Mesothelial cell of epicardium (in vitro differentiated cells): ENCODE measurements at regions not wholly inside any gene's neighbourhood (a gene's known extent, or its start where the extent isn't known, plus 50 kb on each side); places are given as distances from the start of the nearest gene placed in this dataset.
"Not testable (repeated sequence)": the region's sequence is repeated elsewhere in the genome, so short reads cannot be mapped to it uniquely, and the experiment has no call there.

Source experiments
- DNase-seq, 2 experiments: peaks; one replicate each; pipeline ENCODE4 v3.0.0; 2021; ENCODE audit warnings: low spot score in 2 of 2; ENCODE audit not compliant: unreplicated experiment in 2 of 2
- H3K27ac Mint-ChIP-seq: 2 replicates; pipeline ENCODE4 v1.8.0; 2021; ENCODE audit warnings: mixed read lengths
- H3K27me3 Mint-ChIP-seq: 2 replicates; pipeline ENCODE4 v1.8.0; 2021; ENCODE audit warnings: low read depth, mixed read lengths
- H3K36me3 Mint-ChIP-seq: 2 replicates; pipeline ENCODE4 v1.8.0; 2021; ENCODE audit warnings: mixed read lengths
- H3K4me1 Mint-ChIP-seq: 2 replicates; pipeline ENCODE4 v1.8.0; 2021; ENCODE audit warnings: mixed read lengths
- H3K4me3 Mint-ChIP-seq: 2 replicates; pipeline ENCODE4 v1.8.0; 2021; ENCODE audit warnings: mild to moderate bottlenecking, moderate library complexity, mixed read lengths
- H3K9me3 Mint-ChIP-seq: 2 replicates; pipeline ENCODE4 v1.8.0; 2021; ENCODE audit warnings: mixed read lengths
- CTCF ChIP-seq: fragments of 200-600 bp; sonication (generic); IDR thresholded peaks from one replicate; pipeline ENCODE4 v1.5.0; 2021; ENCODE audit warnings: antibody characterized with exemption; ENCODE audit not compliant: unreplicated experiment

- H3K27ac Mint-ChIP-seq, result no peak overlapping the region
- H3K36me3 Mint-ChIP-seq, result no peaks in the 10 kb centered on the region
- H3K9me3 Mint-ChIP-seq, result peaks cover 7% of the 10 kb centered on the region
- H3K27me3 Mint-ChIP-seq, result peaks cover 50% of the 10 kb centered on the region
- no peaks in the 10 kb centered on the region for H3K4me1 Mint-ChIP-seq
- H3K4me3 Mint-ChIP-seq, result no peak overlapping the region
- no peak for DNase-seq
- no peak for TF ChIP-seq CTCF
Measured at GRCh38 chr16:51236583-51236982, 85.5 kb upstream of the SALL1 start.

DNA sequence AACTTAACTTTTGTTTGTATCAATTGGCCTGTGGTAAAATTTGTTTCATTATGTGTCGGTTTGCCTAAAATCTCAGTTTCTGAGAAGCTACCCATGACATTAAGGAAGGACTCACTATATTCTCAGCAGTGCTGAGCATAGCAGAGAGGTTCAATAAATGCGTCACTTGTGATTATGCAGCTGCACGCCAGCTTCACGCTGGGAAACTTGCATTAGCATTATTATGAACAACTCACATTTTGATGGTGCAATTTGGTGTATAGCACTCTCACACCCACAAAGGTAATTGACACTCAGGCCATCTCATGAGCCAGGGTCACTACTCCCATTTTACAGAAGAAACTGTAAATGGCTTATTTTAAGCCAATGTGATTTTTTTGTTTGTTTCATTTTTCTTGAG is 80.6 kb upstream of the SALL1 start:
- no peaks in the 10 kb centered on the region for H3K9me3 Mint-ChIP-seq
- H3K27ac Mint-ChIP-seq, result no peak overlapping the region
- H3K36me3 Mint-ChIP-seq, result no peaks in the 10 kb centered on the region
- no peak for TF ChIP-seq CTCF
- peaks cover 43% of the 10 kb centered on the region for H3K27me3 Mint-ChIP-seq
- no peaks in the 10 kb centered on the region for H3K4me1 Mint-ChIP-seq
- no peak overlapping the region for H3K4me3 Mint-ChIP-seq
- DNase-seq, result no peak

GRCh38 chr16:51230035-51230434 is 79.0 kb upstream of the SALL1 start:
- not testable (repeated sequence) for H3K4me1 Mint-ChIP-seq, H3K36me3 Mint-ChIP-seq, H3K27ac Mint-ChIP-seq, DNase-seq, H3K4me3 Mint-ChIP-seq, H3K9me3 Mint-ChIP-seq
- H3K27me3 Mint-ChIP-seq, result peaks cover 38% of the 10 kb centered on the region

GRCh38 chr16:51228097-51228659 is 77.1 kb upstream of the SALL1 start:
- TF ChIP-seq CTCF, result no peak
- Mint-ChIP-seq H3K4me1 (no peaks in the 10 kb centered on the region), H3K27ac (no peak overlapping the region), H3K36me3 (no peaks in the 10 kb centered on the region), H3K27me3 (peaks cover 24% of the 10 kb centered on the region), H3K4me3 (no peak overlapping the region), H3K9me3 (no peaks in the 10 kb centered on the region)
- no peak for DNase-seq

GRCh38 chr16:51225878-51226277 is 74.8 kb upstream of the SALL1 start:
- no peaks in the 10 kb centered on the region for H3K4me1 Mint-ChIP-seq
- no peak for DNase-seq
- H3K4me3 Mint-ChIP-seq, result no peak overlapping the region
- H3K36me3 Mint-ChIP-seq, result no peaks in the 10 kb centered on the region
- no peaks in the 10 kb centered on the region for H3K9me3 Mint-ChIP-seq
- peaks cover 20% of the 10 kb centered on the region for H3K27me3 Mint-ChIP-seq
- H3K27ac Mint-ChIP-seq, result no peak overlapping the region
- no peak for TF ChIP-seq CTCF

DNA sequence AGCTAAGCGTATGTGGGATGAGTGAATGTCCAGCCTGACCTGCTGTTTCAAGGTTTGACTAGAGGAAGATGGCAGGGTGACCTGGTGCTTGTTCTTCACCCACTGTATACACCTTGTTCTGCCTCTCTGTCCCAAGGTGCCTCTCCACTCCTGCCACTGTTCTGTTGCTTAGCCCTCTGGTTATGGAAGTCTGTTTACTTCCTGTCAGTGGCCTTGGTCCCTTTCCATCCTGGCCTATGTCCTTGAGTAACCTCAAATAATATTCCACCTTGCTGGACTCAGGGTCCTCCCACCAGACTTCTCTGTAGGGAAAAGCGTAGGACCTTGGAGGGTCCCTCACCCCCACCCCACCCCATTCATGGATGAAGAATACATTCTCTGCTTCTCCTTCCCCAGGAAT is 73.2 kb upstream of the SALL1 start:
- H3K4me1 Mint-ChIP-seq, result no peaks in the 10 kb centered on the region
- peaks cover 10% of the 10 kb centered on the region for H3K27me3 Mint-ChIP-seq
- no peak for DNase-seq
- no peak for TF ChIP-seq CTCF
- no peaks in the 10 kb centered on the region for H3K36me3 Mint-ChIP-seq
- no peaks in the 10 kb centered on the region for H3K9me3 Mint-ChIP-seq
- no peak overlapping the region for H3K27ac Mint-ChIP-seq
- no peak overlapping the region for H3K4me3 Mint-ChIP-seq
